Activated T-helper 1 cell treated with anti-CD3 and anti-CD28 coated beads, Interleukin-12 subunit alpha, Interleukin-12 subunit beta, Interleukin-2, Interleukin-4 antibody, amounts not matched to agents 30 ng/mL and 10 ng/mL and 1 ng/mL, durations not matched to agents 14 hours and 24 hours and 36 hours (primary cell): ENCODE measurements at regions not wholly inside any gene's neighbourhood (a gene's known extent, or its start where the extent isn't known, plus 50 kb on each side); places are given as distances from the start of the nearest gene placed in this dataset.

Source experiments
- DNase-seq: peaks from one replicate; pipeline ENCODE4 v3.0.0; 2021; ENCODE audit warnings: low spot score
- H3K27ac Mint-ChIP-seq: one replicate; pipeline ENCODE4 v1.8.0; 2021; ENCODE audit warnings: mild to moderate bottlenecking, mixed read lengths
- H3K27me3 Mint-ChIP-seq: one replicate; pipeline ENCODE4 v1.8.0; 2022; ENCODE audit warnings: mild to moderate bottlenecking, moderate library complexity, mixed read lengths; ENCODE audit not compliant: insufficient read depth
- H3K36me3 Mint-ChIP-seq: one replicate; pipeline ENCODE4 v1.8.0; 2021; ENCODE audit warnings: low read depth, mixed read lengths
- H3K4me1 Mint-ChIP-seq: one replicate; pipeline ENCODE4 v1.8.0; 2021; ENCODE audit warnings: low read depth, mixed read lengths
- H3K4me3 Mint-ChIP-seq: one replicate; pipeline ENCODE4 v1.8.0; 2021; ENCODE audit warnings: mild to moderate bottlenecking, moderate library complexity, mixed read lengths
- H3K9me3 Mint-ChIP-seq: one replicate; pipeline ENCODE4 v1.8.0; 2021; ENCODE audit warnings: mixed read lengths
- intact Hi-C: fragments of 100-400 bp; cut with micrococcal nuclease; formaldehyde crosslinking; loops from one replicate; pipeline ENCODE4 v1.15.1; 2024

- no peaks in the 10 kb centered on the region for H3K9me3 Mint-ChIP-seq
- DNase-seq = no peak
- intact Hi-C loops = no loop called here
- peaks cover 47% of the 10 kb centered on the region for H3K27me3 Mint-ChIP-seq
- no peak overlapping the region for H3K27ac Mint-ChIP-seq
- H3K36me3 Mint-ChIP-seq = no peaks in the 10 kb centered on the region
- no peaks in the 10 kb centered on the region for H3K4me1 Mint-ChIP-seq
- H3K4me3 Mint-ChIP-seq = no peak overlapping the region
Observed at GRCh38 chr6:148221196-148221979, 121.2 kb upstream of the SASH1 start.

DNA sequence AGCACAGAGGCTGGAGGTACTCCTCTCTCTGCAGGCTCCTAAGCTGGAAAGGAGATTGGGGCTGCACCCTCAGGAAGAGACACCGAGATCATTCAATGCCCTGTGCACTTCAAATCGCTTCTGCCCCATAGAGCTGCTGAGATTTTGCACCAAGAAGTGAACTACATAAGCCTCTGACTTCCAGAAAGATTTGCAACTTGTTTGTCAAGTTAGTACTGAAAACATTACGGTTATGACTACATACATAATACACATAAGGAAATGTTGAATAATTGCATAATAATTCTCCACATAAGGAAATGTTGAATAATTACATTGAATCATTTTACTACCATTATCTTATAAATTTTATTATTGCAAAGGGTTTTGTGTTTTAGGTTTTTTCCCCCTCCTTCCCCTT is 120.3 kb upstream of the SASH1 start:
- intact Hi-C loops = no loop called here
- H3K9me3 Mint-ChIP-seq = no peaks in the 10 kb centered on the region

DNA sequence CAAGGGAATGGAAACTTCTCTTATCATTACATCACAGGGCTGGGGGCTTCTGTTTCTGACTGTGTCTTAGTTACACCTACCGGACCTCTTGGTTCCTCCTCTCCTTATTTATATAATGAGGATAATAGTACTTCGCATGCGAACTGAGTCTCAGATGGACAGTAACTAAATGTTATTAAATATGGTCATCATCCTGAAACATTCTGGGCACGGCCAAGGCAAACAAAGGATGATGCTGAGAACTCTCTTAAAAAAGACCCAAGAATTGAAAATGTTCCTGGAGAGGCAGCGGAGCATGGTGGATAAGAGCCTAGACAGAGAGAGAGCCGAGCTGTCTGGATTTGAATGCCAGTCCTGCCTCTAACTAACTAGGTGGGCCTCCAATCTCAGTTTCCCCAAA is 119.8 kb upstream of the SASH1 start:
- no peak overlapping the region for H3K27ac Mint-ChIP-seq
- DNase-seq = no peak
- H3K4me3 Mint-ChIP-seq = no peak overlapping the region
- no peaks in the 10 kb centered on the region for H3K36me3 Mint-ChIP-seq
- H3K27me3 Mint-ChIP-seq = peaks cover 49% of the 10 kb centered on the region
- H3K9me3 Mint-ChIP-seq = no peaks in the 10 kb centered on the region
- intact Hi-C loops = no loop called here
- no peaks in the 10 kb centered on the region for H3K4me1 Mint-ChIP-seq

More for the DNA sequence above, 120.3 kb upstream of the SASH1 start:
- Mint-ChIP-seq H3K27me3 (peaks cover 49% of the 10 kb centered on the region), H3K36me3 (no peaks in the 10 kb centered on the region), H3K4me3 (no peak overlapping the region), H3K27ac (no peak overlapping the region), H3K4me1 (no peaks in the 10 kb centered on the region)
- DNase-seq = no peak

GRCh38 chr6:148223424-148223842 is 119.2 kb upstream of the SASH1 start:
- intact Hi-C loops = no loop called here
- H3K27me3 Mint-ChIP-seq = peaks cover 47% of the 10 kb centered on the region

DNA sequence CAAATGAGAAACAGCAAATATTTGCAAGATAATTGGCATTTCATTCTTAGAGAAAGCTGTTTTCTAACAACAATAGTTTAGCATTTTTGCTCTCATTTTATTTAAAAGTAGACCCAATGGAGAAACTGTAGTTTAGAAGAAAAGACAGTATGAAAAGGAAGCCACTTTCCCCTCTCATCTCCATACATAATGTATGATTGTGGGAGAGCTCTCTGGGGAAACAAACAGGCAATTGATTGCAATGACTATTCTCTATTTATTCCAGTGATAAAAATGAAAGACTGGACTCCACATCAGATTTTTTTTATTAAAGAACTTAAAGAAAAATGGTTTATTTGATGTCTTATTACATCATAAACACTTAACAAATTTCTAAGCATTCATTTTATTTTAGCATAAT is 116.8 kb upstream of the SASH1 start:
- Mint-ChIP-seq H3K9me3 (no peaks in the 10 kb centered on the region), H3K4me1 (no peaks in the 10 kb centered on the region), H3K27ac (no peak overlapping the region), H3K36me3 (no peaks in the 10 kb centered on the region), H3K4me3 (no peak overlapping the region), H3K27me3 (peaks cover 39% of the 10 kb centered on the region)
- intact Hi-C loops = no loop called here
- no peak for DNase-seq

More at GRCh38 chr6:148223424-148223842, 119.2 kb upstream of the SASH1 start:
- Mint-ChIP-seq H3K36me3 (no peaks in the 10 kb centered on the region), H3K4me3 (no peak overlapping the region), H3K27ac (no peak overlapping the region), H3K9me3 (no peaks in the 10 kb centered on the region), H3K4me1 (no peaks in the 10 kb centered on the region)
- no peak for DNase-seq

- H3K9me3 Mint-ChIP-seq = no peaks in the 10 kb centered on the region
- no peak overlapping the region for H3K27ac Mint-ChIP-seq
- intact Hi-C loops = no loop called here
- H3K36me3 Mint-ChIP-seq = no peaks in the 10 kb centered on the region
- no peak overlapping the region for H3K4me3 Mint-ChIP-seq
- DNase-seq = no peak
- no peaks in the 10 kb centered on the region for H3K4me1 Mint-ChIP-seq
- peaks cover 38% of the 10 kb centered on the region for H3K27me3 Mint-ChIP-seq
Observed at GRCh38 chr6:148226284-148226683, 116.4 kb upstream of the SASH1 start.

GRCh38 chr6:148231572-148231971 is 111.1 kb upstream of the SASH1 start:
- Mint-ChIP-seq H3K27ac (no peak overlapping the region), H3K27me3 (peaks cover 18% of the 10 kb centered on the region), H3K9me3 (no peaks in the 10 kb centered on the region), H3K4me3 (no peak overlapping the region), H3K4me1 (no peaks in the 10 kb centered on the region), H3K36me3 (no peaks in the 10 kb centered on the region)
- intact Hi-C loops = no loop called here
- no peak for DNase-seq

- H3K36me3 Mint-ChIP-seq = no peaks in the 10 kb centered on the region
- intact Hi-C loops = no loop called here
- H3K9me3 Mint-ChIP-seq = no peaks in the 10 kb centered on the region
- no peaks in the 10 kb centered on the region for H3K4me1 Mint-ChIP-seq
- no peak overlapping the region for H3K4me3 Mint-ChIP-seq
- peaks cover 13% of the 10 kb centered on the region for H3K27me3 Mint-ChIP-seq
- H3K27ac Mint-ChIP-seq = no peak overlapping the region
- DNase-seq = no peak
Observed at GRCh38 chr6:148235446-148235845, 107.2 kb upstream of the SASH1 start.

DNA sequence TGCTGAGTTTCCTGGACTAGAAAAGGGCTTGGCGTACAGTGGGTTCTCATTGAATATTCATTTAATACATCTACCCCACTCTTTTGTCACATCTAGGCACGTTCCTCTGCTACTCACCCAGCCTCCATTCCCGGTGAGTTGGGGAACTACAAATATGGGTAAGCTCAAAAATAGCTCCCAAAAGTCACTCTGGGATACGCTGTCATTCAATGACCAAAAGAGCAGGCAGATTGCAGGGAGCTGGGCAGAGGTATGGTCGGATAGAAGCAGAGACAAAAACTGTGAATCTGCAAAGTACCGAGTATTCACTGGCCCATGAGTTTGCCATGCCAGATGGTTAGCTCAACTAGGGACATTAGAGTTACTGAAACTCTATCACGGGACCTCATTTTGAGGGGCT is 103.9 kb upstream of the SASH1 start:
- DNase-seq = no peak
- Mint-ChIP-seq H3K27me3 (peaks cover 5% of the 10 kb centered on the region), H3K4me3 (no peak overlapping the region), H3K36me3 (no peaks in the 10 kb centered on the region), H3K27ac (no peak overlapping the region), H3K4me1 (no peaks in the 10 kb centered on the region), H3K9me3 (no peaks in the 10 kb centered on the region)
- intact Hi-C loops = no loop called here

GRCh38 chr6:148239215-148239614 is 103.4 kb upstream of the SASH1 start:
- no peak overlapping the region for H3K4me3 Mint-ChIP-seq
- H3K36me3 Mint-ChIP-seq = no peaks in the 10 kb centered on the region
- H3K27ac Mint-ChIP-seq = no peak overlapping the region
- peaks cover 5% of the 10 kb centered on the region for H3K27me3 Mint-ChIP-seq
- H3K9me3 Mint-ChIP-seq = no peaks in the 10 kb centered on the region
- intact Hi-C loops = no loop called here
- no peak for DNase-seq
- no peaks in the 10 kb centered on the region for H3K4me1 Mint-ChIP-seq

GRCh38 chr6:148239801-148240460 is 102.7 kb upstream of the SASH1 start:
- Mint-ChIP-seq H3K4me1 (no peaks in the 10 kb centered on the region), H3K27ac (no peak overlapping the region), H3K27me3 (peaks cover 5% of the 10 kb centered on the region), H3K9me3 (no peaks in the 10 kb centered on the region), H3K36me3 (no peaks in the 10 kb centered on the region), H3K4me3 (no peak overlapping the region)
- no peak for DNase-seq
- intact Hi-C loops = no loop called here

- Mint-ChIP-seq H3K4me1 (no peaks in the 10 kb centered on the region), H3K9me3 (no peaks in the 10 kb centered on the region), H3K27me3 (peaks cover 8% of the 10 kb centered on the region), H3K4me3 (no peak overlapping the region), H3K27ac (no peak overlapping the region), H3K36me3 (no peaks in the 10 kb centered on the region)
- intact Hi-C loops = no loop called here
- no peak for DNase-seq
Observed at GRCh38 chr6:148240461-148240840, 102.2 kb upstream of the SASH1 start.

DNA sequence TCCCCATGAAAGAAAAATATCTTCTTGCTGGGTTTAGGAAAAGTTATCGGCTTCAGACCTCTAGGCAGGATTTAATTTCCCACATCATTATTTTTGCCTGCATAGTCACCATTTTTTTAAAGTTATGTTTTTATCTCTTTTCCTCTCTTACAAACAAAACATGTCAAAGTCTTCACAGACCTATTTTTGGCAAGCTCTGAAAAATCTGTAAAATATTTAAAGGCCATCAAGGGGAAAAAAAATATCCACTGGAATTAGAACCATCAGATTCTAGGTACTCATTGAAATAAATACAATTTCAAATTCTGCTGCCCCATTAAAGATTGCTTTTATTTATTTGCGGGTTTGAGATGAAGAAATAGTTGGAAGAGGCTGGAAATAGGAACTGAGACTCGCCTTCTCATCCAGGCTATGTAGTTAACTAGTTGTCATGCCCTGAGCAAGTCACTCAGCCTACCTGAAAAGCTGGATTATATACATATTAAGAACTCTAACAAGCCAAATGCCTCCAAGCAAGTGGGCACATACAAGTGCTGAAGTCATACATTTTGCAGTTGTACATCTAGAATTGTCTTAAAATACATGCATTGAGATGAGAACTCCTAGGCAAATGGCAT is 101.7 kb upstream of the SASH1 start:
- Mint-ChIP-seq H3K36me3 (no peaks in the 10 kb centered on the region), H3K4me1 (no peaks in the 10 kb centered on the region), H3K4me3 (no peak overlapping the region), H3K27ac (no peak overlapping the region), H3K9me3 (no peaks in the 10 kb centered on the region), H3K27me3 (peaks cover 6% of the 10 kb centered on the region)
- DNase-seq = no peak
- intact Hi-C loops = no loop called here
